H9 (cell line): ENCODE measurements at regions not wholly inside any gene's neighbourhood (a gene's known extent, or its start where the extent isn't known, plus 50 kb on each side); places are given as distances from the start of the nearest gene placed in this dataset.
A peak's percentile ranks its signal among the peaks of the same experiment; 100 is the strongest.

Experiments
- DNase-seq: peaks from one replicate; pipeline ENCODE4 v3.0.0-alpha.2; 2017
- H2AFZ ChIP-seq: one replicate; pipeline ENCODE4 v1.6.1; 2013; ENCODE audit warnings: mild to moderate bottlenecking, low read length, control low read depth, moderate library complexity
- H2AK5ac ChIP-seq: 2 replicates; pipeline ENCODE4 v1.6.1; 2013; ENCODE audit warnings: low read length, control low read depth, mixed read lengths; ENCODE audit not compliant: insufficient read length
- H2BK120ac ChIP-seq: one replicate; pipeline ENCODE4 v1.6.1; 2013; ENCODE audit warnings: low read depth, mild to moderate bottlenecking, low read length, control low read depth, inconsistent platforms; ENCODE audit not compliant: poor library complexity, severe bottlenecking
- H2BK12ac ChIP-seq: 2 replicates; pipeline ENCODE4 v1.6.1; 2013; ENCODE audit warnings: low read length, control low read depth, mixed read lengths, low read depth; ENCODE audit not compliant: insufficient read length
- H2BK15ac ChIP-seq: 2 replicates; pipeline ENCODE4 v1.6.1; 2013; ENCODE audit warnings: low read depth, low read length, control low read depth
- H2BK20ac ChIP-seq: one replicate; pipeline ENCODE4 v1.6.1; 2013; ENCODE audit warnings: low read depth, mild to moderate bottlenecking, low read length, control low read depth, inconsistent platforms; ENCODE audit not compliant: poor library complexity, severe bottlenecking
- H2BK5ac ChIP-seq: 2 replicates; pipeline ENCODE4 v1.6.1; 2013; ENCODE audit warnings: low read length, control low read depth, mixed read lengths; ENCODE audit not compliant: insufficient read length
- H3K14ac ChIP-seq: 2 replicates; pipeline ENCODE4 v1.6.1; 2013; ENCODE audit warnings: low read length, control low read depth; ENCODE audit not compliant: insufficient read depth
- H3K18ac ChIP-seq: 2 replicates; pipeline ENCODE4 v1.6.1; 2013; ENCODE audit warnings: low read depth, mild to moderate bottlenecking, mixed read lengths, low read length, control low read depth; ENCODE audit not compliant: insufficient read length
- H3K23ac ChIP-seq: 2 replicates; pipeline ENCODE4 v1.6.1; 2013; ENCODE audit warnings: low read length, control low read depth, mixed read lengths, low read depth; ENCODE audit not compliant: insufficient read length
- H3K23me2 ChIP-seq: 2 replicates; pipeline ENCODE4 v1.6.1; 2013; ENCODE audit warnings: low read depth, mild to moderate bottlenecking, mixed read lengths, low read length, control low read depth; ENCODE audit not compliant: insufficient read length, poor library complexity, severe bottlenecking
- H3K27ac ChIP-seq: 2 replicates; pipeline ENCODE4 v1.5.1; 2013; ENCODE audit warnings: low read length, control low read depth, mixed read lengths, low read depth; ENCODE audit not compliant: insufficient read length
- H3K27me3 ChIP-seq: 2 replicates; pipeline ENCODE4 v1.6.1; 2013; ENCODE audit warnings: low read length, control low read depth, inconsistent platforms; ENCODE audit not compliant: insufficient read depth
- H3K4ac ChIP-seq: 2 replicates; pipeline ENCODE4 v1.6.1; 2013; ENCODE audit warnings: low read depth, mild to moderate bottlenecking, control low read depth, inconsistent platforms, low read length, moderate library complexity
- H3K4me1 ChIP-seq: 2 replicates; pipeline ENCODE4 v1.6.1; 2013; ENCODE audit warnings: low read length, control low read depth, inconsistent platforms; ENCODE audit not compliant: insufficient read depth
- H3K4me2 ChIP-seq: 2 replicates; pipeline ENCODE4 v1.6.1; 2013; ENCODE audit warnings: low read length, control low read depth, mixed read lengths; ENCODE audit not compliant: insufficient read length, insufficient read depth
- H3K56ac ChIP-seq: 2 replicates; pipeline ENCODE4 v1.6.1; 2013; ENCODE audit warnings: low read depth, mild to moderate bottlenecking, mixed read lengths, low read length, control low read depth; ENCODE audit not compliant: insufficient read length
- H3K79me1 ChIP-seq: 2 replicates; pipeline ENCODE4 v1.6.1; 2013; ENCODE audit warnings: low read depth, mild to moderate bottlenecking, moderate library complexity, low read length, control low read depth, inconsistent platforms; ENCODE audit not compliant: insufficient read depth, poor library complexity, severe bottlenecking
- H3K79me2 ChIP-seq: 2 replicates; pipeline ENCODE4 v1.6.1; 2013; ENCODE audit warnings: low read length, control low read depth, inconsistent platforms; ENCODE audit not compliant: insufficient read depth
- H3K9ac ChIP-seq: 2 replicates; pipeline ENCODE4 v1.6.1; 2013; ENCODE audit warnings: low read length, control low read depth, mixed read lengths; ENCODE audit not compliant: insufficient read length; ENCODE audit errors: extremely low read depth
- H3K9me3 ChIP-seq: one replicate; pipeline ENCODE4 v1.6.1; 2013; ENCODE audit warnings: low read depth, low read length, inconsistent platforms; ENCODE audit not compliant: control insufficient read depth
- H3T11ph ChIP-seq: one replicate; pipeline ENCODE4 v1.6.1; 2013; ENCODE audit warnings: mild to moderate bottlenecking, low read length, control low read depth, inconsistent platforms
- H4K20me1 ChIP-seq: one replicate; pipeline ENCODE4 v1.6.1; 2013; ENCODE audit not compliant: control insufficient read depth, insufficient read length, insufficient read depth
- H4K5ac ChIP-seq: 2 replicates; pipeline ENCODE4 v1.6.1; 2013; ENCODE audit warnings: low read depth, mild to moderate bottlenecking, mixed read lengths, low read length, control low read depth; ENCODE audit not compliant: insufficient read length
- H4K8ac ChIP-seq: replicated peaks from 2 replicates; pipeline ENCODE4 v1.6.1; 2013; ENCODE audit warnings: low read length, control low read depth, mixed read lengths, low read depth; ENCODE audit not compliant: insufficient read length
- H4K91ac ChIP-seq: 2 replicates; pipeline ENCODE4 v1.6.1; 2013; ENCODE audit warnings: low read depth, mild to moderate bottlenecking, moderate library complexity, mixed read lengths, low read length, control low read depth; ENCODE audit not compliant: insufficient read length
- H3K27ac Mint-ChIP-seq, 3 experiments: 2 replicates in 2 of 3; 3 replicates in 1 of 3; pipeline ENCODE4 v1.8.0; 2020 to 2021; ENCODE audit warnings: mixed read lengths in 3 of 3, mild to moderate bottlenecking in 1 of 3, moderate library complexity in 1 of 3
- H3K27me3 Mint-ChIP-seq: 2 replicates; pipeline ENCODE4 v1.8.0; 2021; ENCODE audit warnings: low read depth, mild to moderate bottlenecking, moderate library complexity, mixed read lengths
- H3K36me3 Mint-ChIP-seq, 3 experiments: 2 replicates in 2 of 3; 3 replicates in 1 of 3; pipeline ENCODE4 v1.8.0; 2020 to 2021; ENCODE audit warnings: low read depth in 3 of 3, mixed read lengths in 3 of 3; ENCODE audit not compliant: insufficient read depth in 1 of 3
- H3K4me1 Mint-ChIP-seq, 2 experiments: 2 replicates each; pipeline ENCODE4 v1.8.0; 2020; ENCODE audit warnings: mixed read lengths in 2 of 2
- H3K4me3 Mint-ChIP-seq, 2 experiments: 2 replicates in 1 of 2; 3 replicates in 1 of 2; pipeline ENCODE4 v1.8.0; 2020 to 2021; ENCODE audit warnings: mild to moderate bottlenecking in 2 of 2, mixed read lengths in 2 of 2, moderate library complexity in 1 of 2
- H3K9me3 Mint-ChIP-seq, 2 experiments: 2 replicates in 1 of 2; 3 replicates in 1 of 2; pipeline ENCODE4 v1.8.0; 2020; ENCODE audit warnings: mild to moderate bottlenecking in 2 of 2, mixed read lengths in 2 of 2, moderate library complexity in 1 of 2
- WGBS: extraction: QIAGEN DNeasy Blood & Tissue Kit; methylation state at CpG from one replicate; pipeline ENCODE4 v1.1.7; 2013; ENCODE audit warnings: missing lambda C conversion rate, low lambda C conversion rate, mixed read lengths; ENCODE audit not compliant: insufficient read length; ENCODE audit errors: extremely low coverage; 5-methylcytosine and 5-hydroxymethylcytosine counted together
- TF ChIP-seq, protein P1 (sequence below): fragments of 200-600 bp; sonication (generic); conservative IDR thresholded peaks from 3 replicates; pipeline ENCODE4 v1.8.0; 2021; ENCODE audit warnings: antibody characterized with exemption, mild to moderate bottlenecking

- no peak overlapping the region for H2BK5ac ChIP-seq
- no peaks in the 10 kb centered on the region for H3K23me2 ChIP-seq
- H3K4me2 ChIP-seq: no peak overlapping the region
- H3K56ac ChIP-seq: no peak overlapping the region
- no peak overlapping the region for H2BK15ac ChIP-seq
- no peak overlapping the region for H2AFZ ChIP-seq
- no peak overlapping the region for H4K8ac ChIP-seq
- H4K20me1 ChIP-seq: no peaks in the 10 kb centered on the region
- no peaks in the 10 kb centered on the region for H3K9me3 Mint-ChIP-seq
- H3K27ac Mint-ChIP-seq: no peak overlapping the region
- no peak overlapping the region for H2BK120ac ChIP-seq
- H3K36me3 Mint-ChIP-seq: no peaks in the 10 kb centered on the region
- H2BK20ac ChIP-seq: no peak overlapping the region
- H3K9ac ChIP-seq: no peak overlapping the region
- no peak overlapping the region for H3K4me3 Mint-ChIP-seq
- no peaks in the 10 kb centered on the region for H3K27me3 ChIP-seq
- TF ChIP-seq, protein P1, sequence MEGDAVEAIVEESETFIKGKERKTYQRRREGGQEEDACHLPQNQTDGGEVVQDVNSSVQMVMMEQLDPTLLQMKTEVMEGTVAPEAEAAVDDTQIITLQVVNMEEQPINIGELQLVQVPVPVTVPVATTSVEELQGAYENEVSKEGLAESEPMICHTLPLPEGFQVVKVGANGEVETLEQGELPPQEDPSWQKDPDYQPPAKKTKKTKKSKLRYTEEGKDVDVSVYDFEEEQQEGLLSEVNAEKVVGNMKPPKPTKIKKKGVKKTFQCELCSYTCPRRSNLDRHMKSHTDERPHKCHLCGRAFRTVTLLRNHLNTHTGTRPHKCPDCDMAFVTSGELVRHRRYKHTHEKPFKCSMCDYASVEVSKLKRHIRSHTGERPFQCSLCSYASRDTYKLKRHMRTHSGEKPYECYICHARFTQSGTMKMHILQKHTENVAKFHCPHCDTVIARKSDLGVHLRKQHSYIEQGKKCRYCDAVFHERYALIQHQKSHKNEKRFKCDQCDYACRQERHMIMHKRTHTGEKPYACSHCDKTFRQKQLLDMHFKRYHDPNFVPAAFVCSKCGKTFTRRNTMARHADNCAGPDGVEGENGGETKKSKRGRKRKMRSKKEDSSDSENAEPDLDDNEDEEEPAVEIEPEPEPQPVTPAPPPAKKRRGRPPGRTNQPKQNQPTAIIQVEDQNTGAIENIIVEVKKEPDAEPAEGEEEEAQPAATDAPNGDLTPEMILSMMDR: peak; percentile 75
- H3K27ac ChIP-seq: no peak overlapping the region
- no peak overlapping the region for H2AK5ac ChIP-seq
- H3K27me3 Mint-ChIP-seq: no peaks in the 10 kb centered on the region
- no peak overlapping the region for H3K23ac ChIP-seq
- no peak overlapping the region for H3K18ac ChIP-seq
- no peak overlapping the region for H4K5ac ChIP-seq
- WGBS: no CpG with 5 or more reads among the region's 9 CpGs
- H4K91ac ChIP-seq: no peak overlapping the region
- no peak overlapping the region for H3K4ac ChIP-seq
- no peaks in the 10 kb centered on the region for H3K9me3 ChIP-seq
- H2BK12ac ChIP-seq: no peak overlapping the region
- peak; percentile 30 for DNase-seq
- H3K79me2 ChIP-seq: no peaks in the 10 kb centered on the region
- no peaks in the 10 kb centered on the region for H3K79me1 ChIP-seq
- H3K4me1 ChIP-seq: peaks cover 3% of the 10 kb centered on the region; the same call in 1 of the 2 replicates
- peaks cover 8 to 9% of the 10 kb centered on the region in 2 experiments; a peak in 2 of 4 replicates for H3K4me1 Mint-ChIP-seq
- H3K14ac ChIP-seq: no peak overlapping the region
- H3T11ph ChIP-seq: no peak overlapping the region
Observed at GRCh38 chr2:224646242-224646846, 61.2 kb upstream of the CUL3 start.
